Sigmoid colon (tissue), 6 donors: ENCODE measurements at regions not wholly inside any gene's neighbourhood (a gene's known extent, or its start where the extent isn't known, plus 50 kb on each side); places are given as distances from the start of the nearest gene placed in this dataset.

ENCODE experiments used
- DNase-seq: peaks from one replicate; pipeline ENCODE4 v3.0.0-alpha.2; 2019
- H3K27ac ChIP-seq, 4 donors: fragments of 200-600 bp; sonication (generic); one replicate each; pipeline ENCODE4 v1.5.1; 2016 to 2019; ENCODE audit warnings: mild to moderate bottlenecking in 1 of 4
- H3K27me3 ChIP-seq, 3 donors: fragments of 200-600 bp; sonication (generic); one replicate each; pipeline ENCODE4 v1.5.1; 2019; ENCODE audit warnings: mild to moderate bottlenecking in 1 of 3
- H3K36me3 ChIP-seq, 4 donors: fragments of 200-600 bp; sonication (generic); one replicate each; pipeline ENCODE4 v1.5.1; 2016 to 2019
- H3K4me1 ChIP-seq, 4 donors: fragments of 200-600 bp; sonication (generic); one replicate each; pipeline ENCODE4 v1.5.1; 2017 to 2019
- H3K4me3 ChIP-seq, 4 donors: fragments of 200-600 bp; sonication (generic); one replicate each; pipeline ENCODE4 v1.5.1; 2017 to 2019; ENCODE audit warnings: mild to moderate bottlenecking in 2 of 4, moderate library complexity in 1 of 4
- H3K9me3 ChIP-seq, 4 donors: fragments of 200-600 bp in 3 of 4; sonication (generic) in 3 of 4; one replicate each; pipeline versions ENCODE4 v1.5.1 to v1.6.1; 2013 to 2019
- EP300 ChIP-seq, 4 donors: sonication (generic); formaldehyde crosslinking; IDR thresholded peaks; one replicate each; pipeline ENCODE4 v1.6.1; 2017; ENCODE audit warnings: antibody characterized with exemption in 4 of 4
- POLR2A ChIP-seq, 2 donors: fragments of 450-650 bp; IDR thresholded peaks; one replicate each; pipeline ENCODE4 v1.6.1; 2016; ENCODE audit warnings: antibody characterized with exemption in 2 of 2, mild to moderate bottlenecking in 2 of 2, moderate library complexity in 2 of 2
- POLR2AphosphoS5 ChIP-seq, 4 donors: sonication (generic); formaldehyde crosslinking; IDR thresholded peaks; one replicate each; pipeline ENCODE4 v1.6.1; 2017; ENCODE audit warnings: antibody characterized with exemption in 4 of 4
- WGBS, 2 donors: extraction: QIAGEN DNeasy Blood & Tissue Kit; methylation state at CpG; one replicate each; pipeline ENCODE4 v1.1.7; 2013; 5-methylcytosine and 5-hydroxymethylcytosine counted together
- intact Hi-C: fragments of 100-400 bp; cut with DNase I; formaldehyde crosslinking; loops from one replicate; pipeline ENCODE4 v1.15.1; 2023
- TF ChIP-seq, protein P1 (sequence below), 4 experiments: fragments of 450-650 bp in 3 of 4; fragments of 200-600 bp in 1 of 4; IDR thresholded peaks; one replicate each; pipeline ENCODE4 v1.5.1; 2016 to 2019; ENCODE audit warnings: antibody characterized with exemption in 4 of 4, mild to moderate bottlenecking in 3 of 4, moderate library complexity in 2 of 4
- donor health status: healthy with polysubstance abuse.
- donor health status: healthy.

DNA sequence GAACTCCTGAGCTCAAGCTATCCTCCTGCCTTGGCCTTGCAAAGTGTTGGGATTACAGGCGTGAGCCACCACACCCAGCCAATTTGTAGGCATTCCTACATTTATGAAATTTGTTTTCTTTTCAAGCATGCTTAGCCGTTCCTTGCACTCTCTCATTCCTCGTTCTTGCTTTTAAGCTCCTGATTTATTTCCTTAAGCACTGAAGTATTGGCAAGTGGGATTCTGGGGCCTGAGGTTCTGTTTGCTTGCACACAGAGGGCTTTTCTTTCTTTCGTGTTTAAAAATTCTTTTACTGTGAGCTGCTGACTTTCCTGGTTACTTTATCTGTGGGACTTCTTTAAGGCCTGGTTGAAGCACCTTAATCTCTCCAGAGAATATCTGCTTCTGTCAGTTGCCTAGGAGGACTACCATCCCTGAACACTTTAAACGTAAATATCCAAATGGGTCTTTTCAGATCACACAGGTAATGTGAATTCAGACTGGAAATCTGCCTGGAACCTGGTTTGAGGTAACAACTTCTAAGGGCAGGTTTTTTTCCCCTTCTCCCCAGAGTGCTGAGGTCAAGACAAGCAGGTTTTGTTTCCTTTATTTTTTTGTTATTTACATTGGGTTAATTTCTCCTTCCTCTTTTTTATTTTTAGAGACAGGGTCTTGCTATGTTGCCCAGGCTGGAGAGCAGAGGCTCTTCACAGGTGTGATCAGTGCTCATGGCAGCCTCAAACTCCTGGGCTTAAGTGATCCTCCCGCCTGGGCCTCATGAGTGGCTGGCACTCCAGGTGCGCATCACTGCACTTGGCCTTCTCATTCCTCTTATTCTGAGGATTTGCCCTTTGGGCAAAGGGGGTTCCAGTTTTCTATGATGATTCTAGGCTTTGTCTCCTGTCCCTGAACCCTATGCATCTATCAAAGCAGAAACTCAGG, 102.9 kb downstream of the PFKFB3 start:
- intact Hi-C loops = no loop called here
- no peaks in the 10 kb centered on the region for H3K9me3 ChIP-seq
- TF ChIP-seq, protein P1, sequence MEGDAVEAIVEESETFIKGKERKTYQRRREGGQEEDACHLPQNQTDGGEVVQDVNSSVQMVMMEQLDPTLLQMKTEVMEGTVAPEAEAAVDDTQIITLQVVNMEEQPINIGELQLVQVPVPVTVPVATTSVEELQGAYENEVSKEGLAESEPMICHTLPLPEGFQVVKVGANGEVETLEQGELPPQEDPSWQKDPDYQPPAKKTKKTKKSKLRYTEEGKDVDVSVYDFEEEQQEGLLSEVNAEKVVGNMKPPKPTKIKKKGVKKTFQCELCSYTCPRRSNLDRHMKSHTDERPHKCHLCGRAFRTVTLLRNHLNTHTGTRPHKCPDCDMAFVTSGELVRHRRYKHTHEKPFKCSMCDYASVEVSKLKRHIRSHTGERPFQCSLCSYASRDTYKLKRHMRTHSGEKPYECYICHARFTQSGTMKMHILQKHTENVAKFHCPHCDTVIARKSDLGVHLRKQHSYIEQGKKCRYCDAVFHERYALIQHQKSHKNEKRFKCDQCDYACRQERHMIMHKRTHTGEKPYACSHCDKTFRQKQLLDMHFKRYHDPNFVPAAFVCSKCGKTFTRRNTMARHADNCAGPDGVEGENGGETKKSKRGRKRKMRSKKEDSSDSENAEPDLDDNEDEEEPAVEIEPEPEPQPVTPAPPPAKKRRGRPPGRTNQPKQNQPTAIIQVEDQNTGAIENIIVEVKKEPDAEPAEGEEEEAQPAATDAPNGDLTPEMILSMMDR (IDR thresholded peaks at IDR 0.05) = no peak
- TF ChIP-seq EP300 (IDR thresholded peaks at IDR 0.05) = no peak
- DNase-seq = no peak
- no peaks in the 10 kb centered on the region for H3K27me3 ChIP-seq
- H3K27ac ChIP-seq = no peak overlapping the region
- no peaks in the 10 kb centered on the region for H3K36me3 ChIP-seq
- 79 to 88% methylated on average over 7 of the region's 7 CpGs for WGBS, 2 donors
- H3K4me3 ChIP-seq = no peak overlapping the region
- H3K4me1 ChIP-seq = no peaks in the 10 kb centered on the region

DNA sequence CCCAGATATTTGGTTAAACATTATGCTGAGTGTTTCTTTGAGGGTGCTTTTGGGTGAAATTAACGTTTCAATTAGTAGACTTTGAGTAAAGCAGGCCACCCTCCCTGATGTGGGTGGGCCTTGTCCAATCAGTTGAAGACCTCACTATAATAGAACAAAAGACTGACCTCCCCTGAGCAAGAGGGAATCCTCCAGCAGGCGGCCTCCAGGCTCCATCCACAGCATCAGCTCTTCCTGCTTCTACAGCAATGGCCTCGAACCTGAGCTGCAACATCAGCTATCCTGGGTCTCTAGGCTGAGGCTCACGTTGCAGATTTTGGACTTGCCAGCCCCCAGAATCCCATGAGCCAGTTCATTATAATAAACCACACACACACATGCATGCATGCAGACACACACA, 104.2 kb downstream of the PFKFB3 start:
- Histone ChIP-seq H3K4me3 (no peak overlapping the region), H3K9me3 (no peaks in the 10 kb centered on the region), H3K4me1 (no peaks in the 10 kb centered on the region), H3K36me3 (no peaks in the 10 kb centered on the region), H3K27me3 (no peaks in the 10 kb centered on the region), H3K27ac (no peak overlapping the region)
- intact Hi-C loops = no loop called here
- WGBS, 2 donors = 94 to 95% methylated on average over 4 of the region's 4 CpGs
- DNase-seq = no peak
- no peak for TF ChIP-seq EP300 (IDR thresholded peaks at IDR 0.05)
- TF ChIP-seq POLR2A (IDR thresholded peaks at IDR 0.05) = no peak
- no peak for TF ChIP-seq POLR2AphosphoS5 (IDR thresholded peaks at IDR 0.05)
- TF ChIP-seq, protein P1 (IDR thresholded peaks at IDR 0.05) = no peak

DNA sequence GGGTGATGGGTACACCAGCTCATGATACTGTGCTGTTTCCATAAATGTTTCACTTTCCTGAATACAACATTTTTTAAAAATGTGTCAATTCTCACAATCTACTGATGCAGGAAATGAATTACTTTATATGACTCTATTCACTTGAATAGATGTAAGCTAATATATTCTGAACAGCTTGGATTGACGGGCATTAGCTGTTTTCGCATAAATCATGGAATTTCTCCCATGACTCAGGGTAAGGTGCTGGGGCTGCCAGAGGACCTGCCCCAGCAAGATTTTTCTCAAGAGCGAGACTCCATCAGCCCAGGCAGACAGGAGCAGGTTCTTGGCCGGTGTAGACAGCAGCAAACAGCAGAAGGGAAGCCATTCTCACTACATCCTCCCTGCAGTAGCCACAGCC, 107.1 kb downstream of the PFKFB3 start:
- WGBS, 2 donors = 92 to 95% methylated on average over 4 of the region's 4 CpGs
- intact Hi-C loops = no loop called here

DNA sequence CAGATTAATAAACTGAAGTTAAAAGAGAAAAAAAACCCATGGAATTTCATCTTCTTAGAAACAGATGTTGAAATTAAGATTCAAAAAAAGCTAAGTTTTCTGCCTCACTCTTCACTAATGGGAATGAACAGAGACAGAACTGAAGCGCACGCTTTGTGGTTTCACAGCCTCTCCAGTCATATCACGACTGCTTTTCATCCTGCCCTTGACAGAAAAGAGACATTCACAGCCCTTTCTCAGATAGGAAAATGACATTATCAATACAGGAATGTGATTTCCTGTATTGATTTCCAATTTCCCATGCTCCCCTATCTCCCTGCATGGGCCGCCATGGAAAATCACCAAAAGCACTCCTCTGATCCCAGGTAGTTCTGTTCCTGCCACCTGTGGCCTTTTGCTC, 108.2 kb downstream of the PFKFB3 start:
- Histone ChIP-seq H3K4me3 (no peak overlapping the region), H3K27me3 (no peaks in the 10 kb centered on the region), H3K4me1 (no peaks in the 10 kb centered on the region), H3K9me3 (no peaks in the 10 kb centered on the region), H3K36me3 (no peaks in the 10 kb centered on the region), H3K27ac (no peak overlapping the region)
- intact Hi-C loops = no loop called here
- TF ChIP-seq EP300 (IDR thresholded peaks at IDR 0.05) (no peak), POLR2A (IDR thresholded peaks at IDR 0.05) (no peak), POLR2AphosphoS5 (IDR thresholded peaks at IDR 0.05) (no peak)
- TF ChIP-seq, protein P1 (IDR thresholded peaks at IDR 0.05) = no peak
- 81 to 95% methylated on average over 4 of the region's 4 CpGs for WGBS, 2 donors
- DNase-seq = no peak

More for the DNA sequence above, 107.1 kb downstream of the PFKFB3 start:
- Histone ChIP-seq H3K36me3 (no peaks in the 10 kb centered on the region), H3K27me3 (no peaks in the 10 kb centered on the region), H3K4me1 (no peaks in the 10 kb centered on the region), H3K9me3 (no peaks in the 10 kb centered on the region), H3K4me3 (no peak overlapping the region), H3K27ac (no peak overlapping the region)
- DNase-seq = no peak
- TF ChIP-seq POLR2A (IDR thresholded peaks at IDR 0.05) = no peak
- no peak for TF ChIP-seq POLR2AphosphoS5 (IDR thresholded peaks at IDR 0.05)
- TF ChIP-seq EP300 (IDR thresholded peaks at IDR 0.05) = no peak
- TF ChIP-seq, protein P1 (IDR thresholded peaks at IDR 0.05) = no peak
